Mesendoderm (in vitro differentiated cells): ENCODE measurements at regions not wholly inside any gene's neighbourhood (a gene's known extent, or its start where the extent isn't known, plus 50 kb on each side); places are given as distances from the start of the nearest gene placed in this dataset.

ENCODE experiments used
- DNase-seq: peaks from one replicate; pipeline ENCODE4 v3.0.0; 2013
- H2AK5ac ChIP-seq: 2 replicates; pipeline ENCODE4 v1.6.1; 2013; ENCODE audit warnings: low read length, inconsistent platforms
- H2BK120ac ChIP-seq: 2 replicates; pipeline ENCODE4 v1.6.1; 2013; ENCODE audit warnings: low read depth, mild to moderate bottlenecking, low read length, moderate library complexity, mixed read lengths
- H2BK15ac ChIP-seq: replicated peaks from 2 replicates; pipeline ENCODE4 v1.6.1; 2013; ENCODE audit warnings: low read depth, mild to moderate bottlenecking, moderate library complexity
- H2BK5ac ChIP-seq: 2 replicates; pipeline ENCODE4 v1.6.1; 2013; ENCODE audit warnings: low read length, inconsistent platforms
- H3K18ac ChIP-seq: 2 replicates; pipeline ENCODE4 v1.6.1; 2013; ENCODE audit warnings: mild to moderate bottlenecking, low read length, mixed read lengths
- H3K23ac ChIP-seq: one replicate; pipeline ENCODE4 v1.6.1; 2013; ENCODE audit warnings: low read length
- H3K27ac ChIP-seq: 2 replicates; pipeline ENCODE4 v1.5.1; 2013; ENCODE audit warnings: low read depth, mild to moderate bottlenecking, inconsistent platforms, low read length, moderate library complexity
- H3K27me3 ChIP-seq: 2 replicates; pipeline ENCODE4 v1.6.1; 2013; ENCODE audit warnings: low read length, control low read depth, mild to moderate bottlenecking, inconsistent platforms; ENCODE audit not compliant: insufficient read depth, poor library complexity
- H3K36me3 ChIP-seq: 2 replicates; pipeline ENCODE4 v1.6.1; 2013; ENCODE audit warnings: low read length, inconsistent platforms; ENCODE audit not compliant: control insufficient read depth, insufficient read depth
- H3K4ac ChIP-seq: one replicate; pipeline ENCODE4 v1.6.1; 2013; ENCODE audit warnings: low read depth, mild to moderate bottlenecking, low read length, moderate library complexity
- H3K4me1 ChIP-seq: 2 replicates; pipeline ENCODE4 v1.6.1; 2013; ENCODE audit warnings: low read depth, low read length, inconsistent platforms; ENCODE audit not compliant: control insufficient read depth
- H3K4me2 ChIP-seq: 2 replicates; pipeline ENCODE4 v1.6.1; 2013; ENCODE audit warnings: low read length
- H3K4me3 ChIP-seq: 2 replicates; pipeline ENCODE4 v1.5.1; 2013; ENCODE audit warnings: mild to moderate bottlenecking, low read length
- H3K56ac ChIP-seq: one replicate; pipeline ENCODE4 v1.6.1; 2013; ENCODE audit warnings: low read length
- H3K79me1 ChIP-seq: 2 replicates; pipeline ENCODE4 v1.6.1; 2013; ENCODE audit warnings: low read length, inconsistent platforms
- H3K79me2 ChIP-seq: 2 replicates; pipeline ENCODE4 v1.6.1; 2013; ENCODE audit warnings: mild to moderate bottlenecking, low read length; ENCODE audit not compliant: control insufficient read depth, insufficient read depth
- H3K9ac ChIP-seq: 2 replicates; pipeline ENCODE4 v1.6.1; 2013; ENCODE audit warnings: low read length, inconsistent platforms
- H4K5ac ChIP-seq: one replicate; pipeline ENCODE4 v1.6.1; 2013; ENCODE audit warnings: low read length
- H4K8ac ChIP-seq: one replicate; pipeline ENCODE4 v1.6.1; 2013; ENCODE audit warnings: low read depth, mild to moderate bottlenecking, control low read depth, low read length, moderate library complexity
- WGBS: extraction: QIAGEN DNeasy Blood & Tissue Kit; methylation state at CpG from one replicate; pipeline ENCODE4 v1.1.7; 2013; ENCODE audit warnings: low lambda C conversion rate, missing lambda C conversion rate; ENCODE audit not compliant: insufficient coverage; ENCODE audit errors: extremely low coverage; 5-methylcytosine and 5-hydroxymethylcytosine counted together

DNA sequence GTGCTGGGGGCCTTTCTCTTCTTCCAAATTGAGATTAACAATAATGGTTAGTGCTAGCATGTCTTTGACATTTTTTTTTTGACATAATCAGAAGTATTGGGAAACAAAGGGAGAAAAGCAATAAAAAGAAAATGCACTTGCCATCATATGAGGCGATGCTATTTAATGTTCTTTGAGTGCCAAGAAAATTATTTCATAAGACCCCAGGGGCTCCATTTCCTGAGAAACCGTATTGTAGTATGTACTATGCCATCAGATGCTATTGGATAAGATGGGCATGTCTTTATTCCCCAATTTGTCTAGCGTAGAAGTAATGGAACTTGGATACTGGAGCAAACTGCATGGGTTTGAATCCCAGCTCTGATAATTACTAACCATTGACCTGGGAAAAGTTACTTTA lies 408.9 kb downstream of the ADRA2A start:
- H3K4me2 ChIP-seq: no peak overlapping the region
- H3K23ac ChIP-seq: no peak overlapping the region
- H3K79me2 ChIP-seq: no peaks in the 10 kb centered on the region
- H3K4me1 ChIP-seq: no peaks in the 10 kb centered on the region
- no peak overlapping the region for H3K4ac ChIP-seq
- WGBS: no CpG with 5 or more reads among the region's 3 CpGs
- H3K9ac ChIP-seq: no peak overlapping the region
- no peak overlapping the region for H2BK15ac ChIP-seq
- no peak overlapping the region for H3K27ac ChIP-seq
- H2AK5ac ChIP-seq: no peak overlapping the region
- H2BK5ac ChIP-seq: no peak overlapping the region
- no peak overlapping the region for H3K4me3 ChIP-seq
- DNase-seq: no peak
- no peaks in the 10 kb centered on the region for H3K79me1 ChIP-seq
- H3K56ac ChIP-seq: no peak overlapping the region
- no peak overlapping the region for H3K18ac ChIP-seq
- no peak overlapping the region for H4K5ac ChIP-seq
- H2BK120ac ChIP-seq: no peak overlapping the region
- no peaks in the 10 kb centered on the region for H3K36me3 ChIP-seq
- H4K8ac ChIP-seq: no peak overlapping the region
- no peaks in the 10 kb centered on the region for H3K27me3 ChIP-seq

DNA sequence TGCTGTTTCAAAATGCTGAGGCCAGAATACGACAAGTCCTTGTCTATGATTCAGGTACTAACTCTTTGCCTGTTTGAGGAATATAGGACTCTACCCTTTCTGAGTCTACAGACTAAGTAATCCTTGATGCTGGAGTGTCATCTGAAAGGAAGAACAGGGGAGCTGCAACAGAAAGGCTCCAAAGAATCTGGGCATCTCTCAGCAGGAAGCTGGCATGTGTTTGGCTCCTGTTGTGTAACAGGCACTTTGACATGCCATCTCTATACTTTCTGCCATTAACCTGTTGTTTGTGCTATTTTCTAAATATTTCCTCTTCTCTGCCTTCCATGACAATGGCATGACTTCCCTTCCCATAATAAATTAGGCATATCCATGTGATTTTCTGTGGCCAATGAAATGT lies 409.5 kb downstream of the ADRA2A start:
- H2BK15ac ChIP-seq: no peak overlapping the region
- H2BK120ac ChIP-seq: no peak overlapping the region
- H3K4ac ChIP-seq: no peak overlapping the region
- H3K9ac ChIP-seq: no peak overlapping the region
- no peak overlapping the region for H3K56ac ChIP-seq
- no peak overlapping the region for H3K18ac ChIP-seq
- no peak overlapping the region for H2AK5ac ChIP-seq
- H3K23ac ChIP-seq: no peak overlapping the region
- H3K79me2 ChIP-seq: no peaks in the 10 kb centered on the region
- H3K27ac ChIP-seq: no peak overlapping the region
- no peak overlapping the region for H2BK5ac ChIP-seq
- WGBS: no CpG with 5 or more reads among the region's 1 CpG
- H3K4me3 ChIP-seq: no peak overlapping the region
- H3K4me1 ChIP-seq: no peaks in the 10 kb centered on the region
- no peaks in the 10 kb centered on the region for H3K36me3 ChIP-seq
- no peak overlapping the region for H4K8ac ChIP-seq
- no peak overlapping the region for H4K5ac ChIP-seq
- H3K79me1 ChIP-seq: no peaks in the 10 kb centered on the region
- no peak overlapping the region for H3K4me2 ChIP-seq
- DNase-seq: no peak
- H3K27me3 ChIP-seq: no peaks in the 10 kb centered on the region

DNA sequence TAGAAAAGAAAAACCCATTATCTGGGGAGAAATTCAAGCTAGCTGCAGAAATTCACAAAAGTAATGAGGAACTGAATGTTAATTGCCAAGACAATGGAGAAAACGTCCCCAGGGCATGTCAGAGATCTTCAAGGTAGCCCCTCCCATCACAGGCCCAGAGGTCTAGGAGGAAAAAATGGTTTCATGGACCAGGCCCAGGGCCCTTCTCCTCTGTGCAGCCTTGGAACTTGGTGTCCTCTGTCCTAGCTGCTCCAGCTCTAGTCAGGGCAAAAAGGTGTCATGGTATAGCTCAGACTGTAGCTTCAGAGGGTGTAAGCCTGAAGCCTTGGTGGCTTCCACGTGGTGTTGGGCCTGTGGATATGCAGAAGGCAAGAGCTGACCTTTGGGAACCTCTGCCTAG lies 411.8 kb downstream of the ADRA2A start:
- H3K18ac ChIP-seq: no peak overlapping the region
- no peak overlapping the region for H2BK120ac ChIP-seq
- no peak overlapping the region for H4K5ac ChIP-seq
- no peak overlapping the region for H3K56ac ChIP-seq
- H3K36me3 ChIP-seq: no peaks in the 10 kb centered on the region
- no peak overlapping the region for H3K4me2 ChIP-seq
- no peak overlapping the region for H3K4ac ChIP-seq
- no peak overlapping the region for H4K8ac ChIP-seq
- H3K79me2 ChIP-seq: no peaks in the 10 kb centered on the region
- H2BK5ac ChIP-seq: no peak overlapping the region
- H2AK5ac ChIP-seq: no peak overlapping the region
- no peaks in the 10 kb centered on the region for H3K79me1 ChIP-seq
- no peak overlapping the region for H3K23ac ChIP-seq
- no peak overlapping the region for H3K27ac ChIP-seq
- H3K27me3 ChIP-seq: no peaks in the 10 kb centered on the region
- no peak overlapping the region for H2BK15ac ChIP-seq
- no peak overlapping the region for H3K4me3 ChIP-seq
- no peak overlapping the region for H3K9ac ChIP-seq
- WGBS: no CpG with 5 or more reads among the region's 2 CpGs
- peak; percentile 26 for DNase-seq
- H3K4me1 ChIP-seq: no peaks in the 10 kb centered on the region

DNA sequence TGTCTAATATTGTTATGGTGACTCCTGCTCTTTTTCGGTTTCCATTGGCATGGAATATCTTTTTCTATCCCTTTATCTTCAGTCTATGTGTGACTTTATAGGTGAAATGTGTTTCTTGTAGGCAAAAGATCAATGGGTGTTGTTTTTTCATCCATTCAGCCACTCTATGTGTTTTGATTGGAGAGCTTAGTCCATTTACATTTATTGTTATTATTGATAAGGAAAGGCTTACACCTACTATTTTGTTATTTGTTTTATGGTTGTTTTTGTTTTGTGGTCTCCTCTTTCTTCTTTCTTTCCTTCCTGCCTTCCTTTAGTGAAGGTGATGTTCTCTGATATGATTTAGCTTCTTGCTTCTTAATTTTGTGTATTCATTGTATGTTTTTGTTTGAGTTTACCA lies 414.3 kb downstream of the ADRA2A start:
- no peak overlapping the region for H3K27ac ChIP-seq
- no peak overlapping the region for H3K56ac ChIP-seq
- H3K4ac ChIP-seq: no peak overlapping the region
- no peaks in the 10 kb centered on the region for H3K79me1 ChIP-seq
- H3K4me1 ChIP-seq: no peaks in the 10 kb centered on the region
- no peak overlapping the region for H4K8ac ChIP-seq
- H3K23ac ChIP-seq: no peak overlapping the region
- WGBS: no CpG with 5 or more reads among the region's 1 CpG
- no peak overlapping the region for H2BK5ac ChIP-seq
- no peak overlapping the region for H2AK5ac ChIP-seq
- no peaks in the 10 kb centered on the region for H3K79me2 ChIP-seq
- no peak overlapping the region for H3K4me3 ChIP-seq
- H4K5ac ChIP-seq: no peak overlapping the region
- H3K36me3 ChIP-seq: no peaks in the 10 kb centered on the region
- H3K9ac ChIP-seq: no peak overlapping the region
- H3K18ac ChIP-seq: no peak overlapping the region
- H3K4me2 ChIP-seq: no peak overlapping the region
- no peak overlapping the region for H2BK120ac ChIP-seq
- no peak for DNase-seq
- no peaks in the 10 kb centered on the region for H3K27me3 ChIP-seq
- no peak overlapping the region for H2BK15ac ChIP-seq

DNA sequence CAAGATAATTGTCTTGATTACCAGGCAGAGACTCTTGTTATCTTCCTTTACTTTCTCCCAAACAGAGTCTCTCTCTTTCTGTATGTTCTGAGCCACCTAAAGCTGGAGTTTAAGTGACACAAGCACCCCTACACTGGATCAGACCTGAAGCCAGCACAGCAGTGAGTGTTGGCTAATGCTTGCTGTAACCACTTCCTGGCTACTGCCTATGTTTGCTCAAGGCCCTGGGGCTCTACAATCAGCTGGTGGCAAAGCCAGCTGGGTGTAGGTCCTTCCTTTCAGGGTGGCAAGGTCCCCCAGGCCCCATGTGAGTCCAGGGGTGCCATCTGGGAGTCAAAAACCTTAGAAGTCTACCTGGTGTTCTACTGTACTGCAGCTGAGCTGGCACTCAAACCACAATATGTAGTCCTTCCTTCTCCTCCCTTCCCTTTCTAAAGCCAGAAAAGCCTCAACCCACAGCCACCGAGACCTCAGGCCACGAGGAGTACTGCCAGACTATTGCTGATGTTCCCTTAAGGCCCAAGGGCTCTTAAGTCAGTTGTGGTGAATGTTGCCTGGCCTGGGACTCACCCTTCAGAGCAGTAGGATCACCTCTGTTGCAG lies 416.3 kb downstream of the ADRA2A start:
- Histone ChIP-seq H3K79me2 (no peaks in the 10 kb centered on the region), H3K4me1 (no peaks in the 10 kb centered on the region), H2BK120ac (no peak overlapping the region), H3K36me3 (no peaks in the 10 kb centered on the region), H4K8ac (no peak overlapping the region), H3K9ac (no peak overlapping the region), H4K5ac (no peak overlapping the region), H3K23ac (no peak overlapping the region), H2AK5ac (no peak overlapping the region), H3K79me1 (no peaks in the 10 kb centered on the region), H3K27me3 (no peaks in the 10 kb centered on the region), H2BK5ac (no peak overlapping the region), H3K56ac (no peak overlapping the region), H3K18ac (no peak overlapping the region), H3K4me2 (no peak overlapping the region), H3K4me3 (no peak overlapping the region), H2BK15ac (no peak overlapping the region), H3K4ac (no peak overlapping the region), H3K27ac (no peak overlapping the region)
- no peak for DNase-seq
- WGBS: no CpG with 5 or more reads among the region's 2 CpGs

DNA sequence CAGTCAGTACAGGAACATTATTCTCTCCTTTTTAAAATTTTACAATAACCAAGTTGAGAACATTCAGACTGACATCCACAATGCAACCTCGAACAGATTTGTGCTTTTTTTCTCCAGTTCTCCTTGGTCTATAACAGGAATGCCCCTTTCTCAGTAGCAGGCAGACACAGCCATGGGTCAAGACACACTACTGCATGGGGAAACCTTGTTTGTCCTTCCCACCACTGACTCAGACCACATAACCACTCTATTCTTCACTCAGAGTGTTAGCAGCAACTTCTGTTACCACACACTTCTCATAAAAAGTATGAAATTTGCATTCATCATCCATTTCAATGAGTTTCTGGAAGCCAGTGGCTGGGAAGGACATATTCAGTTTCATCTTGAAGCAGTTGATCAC lies 421.7 kb downstream of the ADRA2A start:
- no peak overlapping the region for H3K4me3 ChIP-seq
- no peak overlapping the region for H2AK5ac ChIP-seq
- DNase-seq: no peak
- H3K4me1 ChIP-seq: no peaks in the 10 kb centered on the region
- H3K56ac ChIP-seq: no peak overlapping the region
- no peaks in the 10 kb centered on the region for H3K36me3 ChIP-seq
- H2BK15ac ChIP-seq: no peak overlapping the region
- H3K23ac ChIP-seq: no peak overlapping the region
- H3K4me2 ChIP-seq: no peak overlapping the region
- no peak overlapping the region for H3K27ac ChIP-seq
- H2BK5ac ChIP-seq: no peak overlapping the region
- H4K5ac ChIP-seq: no peak overlapping the region
- H2BK120ac ChIP-seq: no peak overlapping the region
- no peak overlapping the region for H4K8ac ChIP-seq
- no CpG with 5 or more reads among the region's 1 CpG for WGBS
- H3K79me2 ChIP-seq: no peaks in the 10 kb centered on the region
- H3K4ac ChIP-seq: no peak overlapping the region
- no peaks in the 10 kb centered on the region for H3K27me3 ChIP-seq
- H3K18ac ChIP-seq: no peak overlapping the region
- H3K79me1 ChIP-seq: no peaks in the 10 kb centered on the region
- H3K9ac ChIP-seq: no peak overlapping the region
